ACHN (cell line): ENCODE measurements at regions not wholly inside any gene's neighbourhood (a gene's known extent, or its start where the extent isn't known, plus 50 kb on each side); places are given as distances from the start of the nearest gene placed in this dataset.

Experiments
- DNase-seq: peaks from one replicate; pipeline ENCODE4 v3.0.0-alpha.2; 2015
- in situ Hi-C: cut with HindIII; loops from 2 replicates; pipeline ENCODE4 v1.10.0; 2017; ENCODE audit warnings: low sequenced_read_pairs, low pct_ligation_motif_present, low pct_unique_long_range_greater_than_20kb

DNA sequence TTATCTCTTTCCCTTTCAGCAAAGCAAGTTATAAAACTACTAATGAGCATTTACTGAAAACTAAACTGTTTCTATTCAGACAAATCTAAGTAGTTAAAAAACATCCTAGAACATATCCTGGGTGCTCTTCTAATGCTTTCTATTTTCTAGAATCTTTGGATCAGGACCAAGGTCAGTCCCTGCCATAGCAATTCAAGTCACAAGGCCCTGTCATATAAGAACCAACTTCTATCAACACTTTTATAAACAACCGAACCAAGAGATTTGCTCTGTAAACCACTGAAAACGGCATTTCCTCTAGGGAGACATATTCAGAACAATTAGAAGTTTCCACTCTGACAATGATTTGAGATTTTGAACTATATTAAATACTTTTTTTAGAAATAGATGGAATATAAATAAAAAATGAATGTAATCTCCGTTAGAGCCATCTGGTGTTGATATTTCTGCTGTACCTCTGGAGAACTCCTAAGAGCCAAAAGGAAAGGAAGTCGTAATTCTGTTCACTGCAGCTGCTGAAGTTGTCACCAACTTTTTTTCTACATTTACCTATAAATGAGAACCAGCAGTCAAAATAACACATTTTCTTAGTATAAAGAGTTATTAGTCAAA, 51.4 kb upstream of the LGSN start:
- DNase-seq = no peak
- in situ Hi-C loops = no loop called here

GRCh38 chr6:63372951-63373533, 53.3 kb upstream of the LGSN start:
- in situ Hi-C loops = no loop called here

GRCh38 chr6:63389191-63389844, 69.5 kb upstream of the LGSN start:
- no peak for DNase-seq

More at GRCh38 chr6:63372951-63373533, 53.3 kb upstream of the LGSN start:
- DNase-seq = no peak

GRCh38 chr6:63391203-63391970, 71.6 kb upstream of the LGSN start:
- DNase-seq = no peak
- in situ Hi-C loops = no loop called here

More at GRCh38 chr6:63389191-63389844, 69.5 kb upstream of the LGSN start:
- in situ Hi-C loops = no loop called here

DNA sequence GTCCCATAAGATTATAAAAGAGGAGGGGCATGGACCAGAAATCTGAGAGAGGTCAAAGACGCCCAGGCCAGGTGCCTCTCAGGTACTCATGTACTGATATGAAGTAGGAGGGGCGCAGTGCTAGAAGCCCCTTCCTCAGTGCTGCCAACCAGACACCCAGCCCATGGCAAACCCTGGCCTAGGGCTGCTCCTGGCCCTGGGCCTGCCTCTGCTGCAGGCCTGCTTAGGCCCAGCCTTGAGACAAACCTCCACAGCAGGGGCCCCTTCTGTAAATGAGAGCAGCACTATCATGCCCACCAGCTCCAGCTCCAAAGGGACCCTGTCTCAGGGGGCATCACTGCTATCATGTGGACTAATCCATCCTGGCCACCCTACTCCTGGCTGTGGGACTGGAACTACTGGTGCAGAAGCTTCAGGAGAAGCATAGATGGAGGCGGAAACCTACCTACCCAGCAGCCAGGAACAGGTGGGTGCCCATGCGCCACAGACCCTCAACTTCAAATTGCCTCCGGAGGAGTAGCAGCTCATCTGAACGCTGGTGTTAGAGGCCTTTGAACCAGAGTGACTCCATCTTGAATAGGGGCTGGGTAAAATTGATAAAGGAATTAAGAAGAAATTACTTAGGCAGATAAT, 72.4 kb upstream of the LGSN start:
- in situ Hi-C loops = no loop called here

DNA sequence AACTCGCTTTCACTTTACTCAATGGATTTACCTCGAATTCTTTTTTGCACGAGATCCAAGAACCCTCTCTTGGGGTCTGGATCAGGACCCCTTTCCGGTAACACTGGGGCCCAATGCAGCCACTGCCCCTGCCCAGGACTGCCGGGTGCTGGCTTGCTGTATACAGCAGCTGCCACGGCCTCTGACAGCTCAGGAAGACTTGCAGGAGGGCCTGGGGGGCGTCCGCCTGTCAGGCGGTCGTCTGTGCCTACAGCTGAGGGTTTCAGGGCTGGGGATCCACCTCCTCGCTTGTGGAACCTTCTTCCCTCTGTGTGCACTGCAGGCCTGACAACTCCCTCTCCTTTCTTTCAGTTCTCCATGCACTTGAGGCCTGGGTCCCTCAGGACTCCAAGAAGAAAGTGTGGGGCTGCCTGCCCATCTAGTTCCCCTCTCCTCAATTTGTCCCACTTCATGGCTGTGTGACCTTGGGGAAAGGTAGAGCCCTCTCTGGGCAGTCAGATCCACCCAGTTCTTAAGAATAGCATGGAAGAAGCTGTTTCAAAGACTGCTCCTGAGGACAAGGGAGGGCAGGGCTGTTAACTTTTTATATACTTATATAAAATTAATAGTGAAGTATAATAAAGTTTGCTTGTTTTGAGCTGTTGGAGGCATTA, 75.0 kb upstream of the LGSN start:
- no peak for DNase-seq
- in situ Hi-C loops = no loop called here

More for the DNA sequence above, 72.4 kb upstream of the LGSN start:
- DNase-seq = no peak

DNA sequence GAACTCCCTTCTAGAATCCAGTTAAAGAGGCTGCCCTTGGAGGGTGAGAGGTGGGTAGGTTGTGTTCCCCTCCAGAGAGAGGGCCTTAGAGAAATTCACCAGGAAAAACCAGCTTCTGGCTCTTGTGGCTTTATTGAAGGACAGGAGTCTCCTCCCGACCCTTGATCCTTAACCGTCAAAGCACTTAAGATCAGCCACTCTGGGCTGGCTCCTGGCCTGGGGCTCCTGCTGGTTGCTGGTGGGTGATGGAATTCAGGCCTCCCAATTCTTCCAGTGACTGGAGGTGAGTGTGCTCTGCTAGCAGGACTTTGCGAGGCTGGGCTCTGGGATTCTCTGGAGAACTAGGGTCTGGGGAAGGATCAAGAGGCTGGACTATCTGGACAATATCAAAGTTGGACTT, 75.6 kb upstream of the LGSN start:
- in situ Hi-C loops = no loop called here
- DNase-seq = no peak

DNA sequence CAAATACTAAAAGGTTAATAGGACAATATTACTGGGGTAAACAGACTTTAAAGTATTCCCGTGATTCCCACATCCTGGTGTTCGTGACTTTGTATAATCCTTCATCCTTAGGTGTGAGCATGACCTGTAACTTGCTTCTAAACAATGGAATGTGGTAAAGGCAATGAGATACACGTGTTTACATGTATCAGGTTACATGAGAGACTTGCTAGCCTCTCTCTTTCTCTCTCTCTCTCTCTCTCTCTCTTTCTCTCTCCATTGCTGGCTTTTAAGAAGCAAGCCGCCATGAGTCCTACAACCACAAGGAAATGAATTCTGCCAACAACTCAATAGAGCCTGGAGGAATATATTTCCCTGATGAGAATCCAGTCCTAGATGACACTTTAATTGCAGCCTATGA, 83.9 kb upstream of the LGSN start:
- in situ Hi-C loops = no loop called here
- no peak for DNase-seq

- DNase-seq = no peak
- in situ Hi-C loops = no loop called here
Measured at GRCh38 chr6:63410435-63411426, 90.9 kb upstream of the LGSN start.

DNA sequence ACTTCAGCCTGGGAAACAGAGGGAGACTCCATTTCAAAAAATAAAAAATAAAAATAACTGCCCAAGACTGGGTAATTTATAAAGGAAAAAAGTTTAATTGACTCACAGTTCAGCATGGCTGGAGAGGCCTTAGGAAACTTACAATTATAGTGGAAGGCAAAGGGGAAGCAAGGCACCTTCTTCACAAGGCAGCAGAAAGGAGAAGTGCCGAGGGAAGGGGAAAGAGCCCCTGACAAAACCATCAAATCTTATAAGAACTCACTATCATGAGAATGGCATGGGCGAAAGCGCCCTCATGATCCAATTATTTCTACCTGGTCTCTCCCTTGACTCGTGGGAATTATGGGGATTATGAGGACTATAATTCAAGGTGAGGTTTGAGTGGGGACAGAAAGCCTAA, 95.5 kb upstream of the LGSN start:
- in situ Hi-C loops = no loop called here
- DNase-seq = no peak

DNA sequence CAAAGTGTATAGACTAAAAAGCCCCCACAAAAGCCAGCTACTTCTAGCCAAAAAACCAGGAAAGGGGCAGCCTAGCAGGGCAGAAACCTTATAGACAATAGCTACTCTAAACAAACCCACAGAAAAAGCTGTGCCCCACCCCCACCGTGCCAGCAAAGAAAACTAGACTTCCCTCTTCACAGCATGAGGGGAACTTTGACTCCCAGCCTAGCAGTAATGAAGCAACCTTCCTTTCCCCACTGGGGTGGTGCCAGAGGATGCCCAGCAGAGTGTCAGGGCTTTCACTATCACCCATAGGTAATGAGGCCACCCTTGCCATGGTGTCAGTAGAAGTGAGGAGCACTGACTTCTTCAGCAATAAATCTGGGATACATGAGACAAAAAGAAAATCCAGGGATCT, 99.0 kb upstream of the LGSN start:
- in situ Hi-C loops = no loop called here
- no peak for DNase-seq

DNA sequence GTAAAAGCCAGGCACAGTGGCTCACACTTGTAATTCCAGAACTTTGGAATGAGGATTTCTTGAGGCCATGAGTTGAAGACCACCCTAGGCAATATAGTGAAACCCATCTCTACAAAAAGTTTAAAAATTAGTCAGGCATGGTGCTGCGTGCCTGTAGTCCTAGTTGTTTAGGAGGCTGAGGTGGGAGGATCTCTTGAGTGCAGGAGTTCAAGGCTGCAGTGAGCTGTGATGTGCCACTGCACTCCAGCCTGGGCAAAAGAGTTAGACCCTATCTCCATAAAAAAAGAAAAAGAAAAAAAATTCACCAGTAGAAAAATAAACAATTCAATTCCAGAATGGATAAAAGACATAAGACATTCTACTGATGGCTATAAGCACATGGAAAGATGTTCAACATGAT, 104.9 kb upstream of the LGSN start:
- no peak for DNase-seq
- in situ Hi-C loops = no loop called here

- DNase-seq = no peak
- in situ Hi-C loops = no loop called here
Measured at GRCh38 chr6:63425493-63425892, 105.7 kb upstream of the LGSN start.

GRCh38 chr6:63426844-63427243, 107.1 kb upstream of the LGSN start:
- no peak for DNase-seq
- in situ Hi-C loops = no loop called here

DNA sequence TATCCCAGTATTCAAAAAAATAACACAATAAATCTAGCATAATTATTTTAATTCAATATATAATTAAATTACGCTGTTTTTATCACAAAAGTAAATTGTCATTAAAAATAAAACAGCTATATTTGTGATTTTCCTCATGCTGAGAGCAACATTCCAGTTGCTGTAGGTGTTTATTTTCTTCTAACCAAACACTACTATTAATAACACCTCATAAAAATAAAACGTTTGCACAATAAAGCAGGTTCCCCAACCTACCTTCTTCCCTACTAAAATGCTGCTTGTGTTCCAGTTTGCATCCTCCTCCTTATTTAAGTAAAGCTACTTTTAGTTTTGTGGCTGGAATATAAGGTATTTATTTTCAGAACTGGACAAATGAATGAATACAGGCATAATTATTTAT, 108.2 kb upstream of the LGSN start:
- in situ Hi-C loops = no loop called here
- DNase-seq = no peak

DNA sequence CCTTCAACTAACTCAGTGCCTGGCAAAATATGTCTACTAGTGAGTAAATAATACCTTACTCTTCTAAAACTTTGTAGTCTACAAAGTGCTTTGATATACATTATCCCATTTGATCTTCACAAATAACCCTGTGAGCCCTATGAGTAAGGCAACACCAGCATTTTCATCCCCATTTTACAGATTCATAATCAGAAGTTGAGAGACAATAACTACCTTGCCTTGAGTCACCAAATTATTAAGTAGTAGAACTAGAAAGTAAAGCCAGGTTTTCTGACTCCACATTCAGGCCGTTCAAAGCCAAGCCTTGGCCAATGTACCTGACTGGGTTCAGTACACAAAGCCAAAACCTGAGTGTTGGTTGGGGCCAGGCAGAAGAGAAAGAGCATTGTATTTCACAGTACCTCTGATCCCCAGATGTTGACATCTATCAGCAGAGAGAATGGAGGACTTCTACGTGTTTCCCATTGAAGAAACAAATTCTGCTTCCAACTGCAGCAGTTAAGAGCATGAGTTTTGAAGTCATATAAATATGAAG, 111.3 kb upstream of the LGSN start:
- in situ Hi-C loops = no loop called here
- no peak for DNase-seq

- in situ Hi-C loops = no loop called here
- DNase-seq = no peak
Measured at GRCh38 chr6:63434943-63435342, 115.2 kb upstream of the LGSN start.
